Ishikawa (cell line): ENCODE measurements at regions not wholly inside any gene's neighbourhood (a gene's known extent, or its start where the extent isn't known, plus 50 kb on each side); places are given as distances from the start of the nearest gene placed in this dataset.

ENCODE experiments used
- CEBPB ChIP-seq: IDR thresholded peaks from 2 replicates; pipeline ENCODE4 v1.6.1; 2012
- CREB1 ChIP-seq: IDR thresholded peaks from 2 replicates; pipeline ENCODE4 v1.6.1; 2012; ENCODE audit warnings: low read depth
- EGR1 ChIP-seq: IDR thresholded peaks from 2 replicates; pipeline ENCODE4 v1.6.1; 2012
- EP300 ChIP-seq: IDR thresholded peaks from 2 replicates; pipeline ENCODE4 v1.6.1; 2012; ENCODE audit warnings: borderline replicate concordance
- FOXM1 ChIP-seq: IDR thresholded peaks from 2 replicates; pipeline ENCODE4 v1.6.1; 2012; ENCODE audit warnings: low read depth, borderline replicate concordance
- NFIC ChIP-seq: IDR thresholded peaks from 2 replicates; pipeline ENCODE4 v1.6.1; 2012
- RAD21 ChIP-seq: IDR thresholded peaks from 2 replicates; pipeline ENCODE4 v1.6.1; 2012; ENCODE audit warnings: low read depth
- TAF1 ChIP-seq: IDR thresholded peaks from 2 replicates; pipeline ENCODE4 v1.6.1; 2012; ENCODE audit warnings: low read depth, mild to moderate bottlenecking
- TCF12 ChIP-seq: IDR thresholded peaks from 2 replicates; pipeline ENCODE4 v1.6.1; 2012; ENCODE audit warnings: low read depth
- TEAD4 ChIP-seq: IDR thresholded peaks from 2 replicates; pipeline ENCODE4 v1.6.1; 2012
- YY1 ChIP-seq: IDR thresholded peaks from 2 replicates; pipeline ENCODE4 v1.6.1; 2012; ENCODE audit warnings: low read depth
- TF ChIP-seq, protein P1 (sequence below): IDR thresholded peaks from 2 replicates; pipeline ENCODE4 v1.6.1; 2012
- TF ChIP-seq, protein P2 (sequence below): IDR thresholded peaks from 2 replicates; pipeline ENCODE4 v1.6.1; 2012; ENCODE audit warnings: low read depth, mild to moderate bottlenecking

DNA sequence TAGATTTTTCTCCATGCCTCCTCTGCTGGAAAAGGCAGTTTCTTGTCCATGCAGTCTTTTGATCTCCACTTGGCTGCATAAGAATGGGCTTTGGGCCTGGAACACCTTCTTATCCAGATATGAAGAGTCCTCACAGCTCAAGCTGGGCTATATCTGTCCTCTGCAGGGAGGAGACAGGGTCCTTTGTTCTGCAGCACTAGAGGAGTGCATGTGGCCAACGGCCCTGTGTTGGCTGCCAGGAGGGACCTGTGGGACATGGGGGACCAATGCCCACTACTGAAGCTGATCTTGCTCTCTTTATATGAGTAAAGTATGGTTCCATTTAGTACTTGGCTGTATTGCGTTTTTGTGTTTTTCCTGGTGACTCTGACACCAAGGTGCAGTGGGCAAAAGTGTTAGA is 157.3 kb upstream of the ABI3BP start:
- TF ChIP-seq YY1: no peak
- no peak for TF ChIP-seq RAD21
- TF ChIP-seq TEAD4: no peak
- TF ChIP-seq, protein P1, sequence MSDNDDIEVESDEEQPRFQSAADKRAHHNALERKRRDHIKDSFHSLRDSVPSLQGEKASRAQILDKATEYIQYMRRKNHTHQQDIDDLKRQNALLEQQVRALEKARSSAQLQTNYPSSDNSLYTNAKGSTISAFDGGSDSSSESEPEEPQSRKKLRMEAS: no peak
- TF ChIP-seq TCF12: no peak
- TF ChIP-seq EGR1: no peak
- TF ChIP-seq EP300: no peak
- no peak for TF ChIP-seq NFIC
- TF ChIP-seq, protein P2, sequence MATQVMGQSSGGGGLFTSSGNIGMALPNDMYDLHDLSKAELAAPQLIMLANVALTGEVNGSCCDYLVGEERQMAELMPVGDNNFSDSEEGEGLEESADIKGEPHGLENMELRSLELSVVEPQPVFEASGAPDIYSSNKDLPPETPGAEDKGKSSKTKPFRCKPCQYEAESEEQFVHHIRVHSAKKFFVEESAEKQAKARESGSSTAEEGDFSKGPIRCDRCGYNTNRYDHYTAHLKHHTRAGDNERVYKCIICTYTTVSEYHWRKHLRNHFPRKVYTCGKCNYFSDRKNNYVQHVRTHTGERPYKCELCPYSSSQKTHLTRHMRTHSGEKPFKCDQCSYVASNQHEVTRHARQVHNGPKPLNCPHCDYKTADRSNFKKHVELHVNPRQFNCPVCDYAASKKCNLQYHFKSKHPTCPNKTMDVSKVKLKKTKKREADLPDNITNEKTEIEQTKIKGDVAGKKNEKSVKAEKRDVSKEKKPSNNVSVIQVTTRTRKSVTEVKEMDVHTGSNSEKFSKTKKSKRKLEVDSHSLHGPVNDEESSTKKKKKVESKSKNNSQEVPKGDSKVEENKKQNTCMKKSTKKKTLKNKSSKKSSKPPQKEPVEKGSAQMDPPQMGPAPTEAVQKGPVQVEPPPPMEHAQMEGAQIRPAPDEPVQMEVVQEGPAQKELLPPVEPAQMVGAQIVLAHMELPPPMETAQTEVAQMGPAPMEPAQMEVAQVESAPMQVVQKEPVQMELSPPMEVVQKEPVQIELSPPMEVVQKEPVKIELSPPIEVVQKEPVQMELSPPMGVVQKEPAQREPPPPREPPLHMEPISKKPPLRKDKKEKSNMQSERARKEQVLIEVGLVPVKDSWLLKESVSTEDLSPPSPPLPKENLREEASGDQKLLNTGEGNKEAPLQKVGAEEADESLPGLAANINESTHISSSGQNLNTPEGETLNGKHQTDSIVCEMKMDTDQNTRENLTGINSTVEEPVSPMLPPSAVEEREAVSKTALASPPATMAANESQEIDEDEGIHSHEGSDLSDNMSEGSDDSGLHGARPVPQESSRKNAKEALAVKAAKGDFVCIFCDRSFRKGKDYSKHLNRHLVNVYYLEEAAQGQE: no peak
- TF ChIP-seq TAF1: no peak
- no peak for TF ChIP-seq CEBPB
- TF ChIP-seq FOXM1: no peak
- no peak for TF ChIP-seq CREB1
